GM19023 (cell line): ENCODE measurements at regions not wholly inside any gene's neighbourhood (a gene's known extent, or its start where the extent isn't known, plus 50 kb on each side); places are given as distances from the start of the nearest gene placed in this dataset.
A peak's percentile ranks its signal among the peaks of the same experiment; 100 is the strongest.

ENCODE experiments used
- ATAC-seq: cut with Tn5 transposase; IDR thresholded peaks from one replicate; pipeline ENCODE4 v1.9.1; 2021; ENCODE audit warnings: mild to moderate bottlenecking, moderate library complexity; ENCODE audit not compliant: unreplicated experiment

GRCh38 chr16:8204096-8204495, 386.2 kb downstream of the TMEM114 start:
- ATAC-seq, result no peak

- no peak for ATAC-seq
Measured at GRCh38 chr16:8203101-8203500, 387.2 kb downstream of the TMEM114 start.

GRCh38 chr16:8200839-8201238, 389.5 kb downstream of the TMEM114 start:
- no peak for ATAC-seq

- no peak for ATAC-seq
Measured at GRCh38 chr16:8199390-8199789, 390.9 kb downstream of the TMEM114 start.

GRCh38 chr16:8194794-8195193, 395.5 kb downstream of the TMEM114 start:
- no peak for ATAC-seq

- ATAC-seq, result no peak
Measured at GRCh38 chr16:8188841-8189240, 401.5 kb downstream of the TMEM114 start.

- no peak for ATAC-seq
Measured at GRCh38 chr16:8187782-8188372, 402.4 kb downstream of the TMEM114 start.

- ATAC-seq, result no peak
Measured at GRCh38 chr16:8184854-8185253, 405.5 kb downstream of the TMEM114 start.

- no peak for ATAC-seq
Measured at GRCh38 chr16:8183176-8184099, 406.9 kb downstream of the TMEM114 start.

- no peak for ATAC-seq
Measured at GRCh38 chr16:8182761-8183160, 407.6 kb downstream of the TMEM114 start.

- ATAC-seq, result no peak
Measured at GRCh38 chr16:8179615-8180014, 410.7 kb downstream of the TMEM114 start.

GRCh38 chr16:8178271-8178670, 412.0 kb downstream of the TMEM114 start:
- ATAC-seq, result no peak

- no peak for ATAC-seq
Measured at GRCh38 chr16:8175411-8175810, 414.9 kb downstream of the TMEM114 start.

- peak; percentile 60 for ATAC-seq
Measured at GRCh38 chr16:8173111-8173644, 417.1 kb downstream of the TMEM114 start.

GRCh38 chr16:8172551-8172950, 417.8 kb downstream of the TMEM114 start:
- no peak for ATAC-seq

- ATAC-seq, result no peak
Measured at GRCh38 chr16:8168016-8168415, 422.3 kb downstream of the TMEM114 start.

GRCh38 chr16:8167436-8167835, 422.9 kb downstream of the TMEM114 start:
- ATAC-seq, result no peak

- ATAC-seq, result no peak
Measured at GRCh38 chr16:8158051-8158450, 432.3 kb downstream of the TMEM114 start.

- no peak for ATAC-seq
Measured at GRCh38 chr16:8155275-8155674, 435.0 kb downstream of the TMEM114 start.

GRCh38 chr16:8146256-8147012, 443.9 kb downstream of the TMEM114 start:
- no peak for ATAC-seq

GRCh38 chr16:8138666-8139065, 451.6 kb downstream of the TMEM114 start:
- no peak for ATAC-seq
